ENCODE measurements at regions not wholly inside any gene's neighbourhood (a gene's known extent, or its start where the extent isn't known, plus 50 kb on each side); places are given as distances from the start of the nearest gene placed in this dataset.

DNA sequence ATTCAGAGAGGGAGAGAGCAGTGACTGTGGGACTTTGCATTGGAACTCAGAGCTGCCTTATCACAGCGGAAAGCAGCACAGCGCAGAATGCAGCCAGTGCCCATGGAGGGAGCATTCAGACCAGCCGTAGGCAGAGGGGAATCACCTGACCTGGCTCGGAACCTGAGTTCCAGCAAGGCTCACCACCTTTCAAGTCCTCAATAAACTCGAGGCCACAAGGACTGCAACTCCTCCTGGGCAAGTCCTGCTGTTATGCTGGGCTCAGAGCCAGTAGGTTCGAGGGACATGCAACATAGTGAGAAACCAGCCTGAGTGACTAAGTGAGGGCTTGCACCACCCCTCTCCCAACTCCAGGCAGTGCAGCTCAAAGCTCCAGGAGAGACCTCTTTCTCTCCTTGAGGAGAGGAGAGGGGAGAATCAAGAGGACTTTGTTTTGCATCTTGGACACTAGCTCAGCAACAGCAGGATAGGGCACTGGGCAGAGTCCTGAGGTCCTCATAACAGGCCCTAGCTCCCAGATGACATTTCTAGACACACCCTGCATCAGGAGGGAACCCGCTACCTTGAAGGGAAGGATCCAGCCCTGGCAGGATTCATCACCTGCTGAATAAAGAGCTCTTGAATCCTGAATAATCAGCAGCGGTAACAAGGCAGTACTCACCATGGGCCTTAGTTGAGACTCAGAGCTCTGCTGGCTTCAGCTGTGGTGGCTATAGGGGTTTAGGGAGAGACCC, 136.8 kb upstream of the OTOS start:
- in situ Hi-C loops (cut with MboI; ENCODE audit: low sequenced_read_pairs): no loop called here

- in situ Hi-C loops (cut with MboI; ENCODE audit: low sequenced_read_pairs): no loop called here
Observed at GRCh38 chr2:240277807-240278522, 137.5 kb upstream of the OTOS start.

- in situ Hi-C loops (cut with MboI; ENCODE audit: low sequenced_read_pairs): no loop called here
Observed at GRCh38 chr2:240278661-240279060, 138.2 kb upstream of the OTOS start.

DNA sequence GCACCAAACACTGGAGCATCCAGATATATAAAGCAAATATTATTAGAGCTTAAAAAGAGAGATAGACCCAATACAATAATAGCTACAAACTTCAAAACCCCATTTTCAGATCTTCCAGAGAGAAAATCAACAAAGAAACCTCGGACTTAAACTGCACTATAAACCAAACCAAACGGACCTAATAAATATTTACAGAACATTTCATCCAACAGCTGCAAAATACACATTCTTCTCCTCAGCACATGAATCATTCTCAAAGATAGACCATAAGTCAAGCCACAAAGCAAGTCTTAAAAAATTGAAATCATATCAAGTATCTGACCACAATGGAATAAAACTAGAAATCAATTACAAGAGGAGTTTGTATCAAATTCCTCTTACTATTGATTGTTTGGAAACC, 140.2 kb upstream of the OTOS start:
- in situ Hi-C loops (cut with MboI; ENCODE audit: low sequenced_read_pairs): no loop called here

GRCh38 chr2:240284503-240285259, 144.2 kb upstream of the OTOS start:
- in situ Hi-C loops (cut with MboI; ENCODE audit: low sequenced_read_pairs): no loop called here

DNA sequence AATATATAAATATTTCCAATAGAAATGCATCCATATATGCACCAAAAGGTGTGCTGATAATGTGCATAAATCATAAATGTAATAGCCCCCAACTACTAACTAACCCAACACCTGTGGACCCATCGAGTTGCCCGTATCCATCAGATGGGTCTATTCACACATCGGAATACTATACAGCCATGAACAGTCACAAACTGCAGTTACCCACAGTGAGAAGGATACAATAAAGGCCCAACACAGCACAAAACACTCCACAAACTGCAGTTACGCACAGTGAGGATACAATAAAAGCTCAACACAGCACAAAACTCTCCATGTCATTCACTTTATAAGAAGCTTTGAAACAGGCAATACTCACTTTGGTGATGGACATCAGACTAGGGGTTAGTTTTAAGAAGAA, 145.3 kb upstream of the OTOS start:
- in situ Hi-C loops (cut with MboI; ENCODE audit: low sequenced_read_pairs): no loop called here

GRCh38 chr2:240286596-240286995, 146.1 kb upstream of the OTOS start:
- in situ Hi-C loops (cut with MboI; ENCODE audit: low sequenced_read_pairs): no loop called here

DNA sequence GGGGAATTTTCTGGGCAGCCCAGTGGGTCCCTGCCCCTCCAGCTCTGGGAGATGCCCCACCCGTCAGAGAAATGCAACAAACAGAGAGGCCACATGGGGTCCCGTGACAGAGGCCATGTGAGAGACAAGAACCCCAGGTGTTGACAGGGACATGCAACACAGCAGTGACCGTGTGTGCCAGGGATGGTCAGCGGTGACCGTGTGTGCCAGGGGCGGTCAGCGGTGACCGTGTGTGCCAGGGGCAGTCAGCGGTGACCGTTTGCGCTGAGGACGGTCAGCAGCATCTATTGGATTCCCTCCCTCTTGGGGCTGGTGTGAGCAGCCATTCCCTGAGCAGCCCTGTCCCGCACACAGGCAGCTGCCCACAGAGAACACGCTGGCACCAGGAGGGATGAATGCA, 146.6 kb upstream of the OTOS start:
- in situ Hi-C loops (cut with MboI; ENCODE audit: low sequenced_read_pairs): no loop called here

DNA sequence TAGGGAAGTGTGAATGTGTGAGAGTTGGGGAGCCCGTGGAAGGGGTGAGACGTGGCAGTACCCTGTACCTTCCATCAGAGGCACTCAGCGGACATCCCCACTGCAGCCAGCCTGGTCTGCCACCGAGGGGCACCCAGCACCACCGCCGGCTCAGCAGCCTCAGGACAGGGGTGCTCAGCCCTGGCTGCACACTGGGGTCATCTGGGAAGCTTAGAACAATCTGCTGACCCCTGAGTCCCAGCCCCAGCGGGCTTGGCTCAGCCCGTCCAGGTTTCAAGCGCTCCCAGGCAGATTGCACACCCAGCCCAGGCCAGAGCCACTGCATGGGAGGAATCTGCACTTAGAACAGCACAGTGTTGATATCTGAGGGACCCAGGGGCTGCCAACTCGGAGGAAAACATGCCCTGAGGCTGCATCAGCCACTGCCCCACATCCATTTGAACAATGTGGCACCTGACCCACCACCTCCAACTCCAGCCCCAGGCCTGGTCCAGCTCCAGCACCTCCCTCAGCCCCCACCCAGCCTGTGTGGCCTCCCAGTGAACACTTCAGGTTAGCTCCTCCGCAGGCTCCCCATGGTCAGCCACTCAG, 147.1 kb upstream of the OTOS start:
- in situ Hi-C loops (cut with MboI; ENCODE audit: low sequenced_read_pairs): no loop called here

GRCh38 chr2:240288087-240288521, 147.4 kb upstream of the GPC1 start:
- in situ Hi-C loops (cut with MboI; ENCODE audit: low sequenced_read_pairs): no loop called here

DNA sequence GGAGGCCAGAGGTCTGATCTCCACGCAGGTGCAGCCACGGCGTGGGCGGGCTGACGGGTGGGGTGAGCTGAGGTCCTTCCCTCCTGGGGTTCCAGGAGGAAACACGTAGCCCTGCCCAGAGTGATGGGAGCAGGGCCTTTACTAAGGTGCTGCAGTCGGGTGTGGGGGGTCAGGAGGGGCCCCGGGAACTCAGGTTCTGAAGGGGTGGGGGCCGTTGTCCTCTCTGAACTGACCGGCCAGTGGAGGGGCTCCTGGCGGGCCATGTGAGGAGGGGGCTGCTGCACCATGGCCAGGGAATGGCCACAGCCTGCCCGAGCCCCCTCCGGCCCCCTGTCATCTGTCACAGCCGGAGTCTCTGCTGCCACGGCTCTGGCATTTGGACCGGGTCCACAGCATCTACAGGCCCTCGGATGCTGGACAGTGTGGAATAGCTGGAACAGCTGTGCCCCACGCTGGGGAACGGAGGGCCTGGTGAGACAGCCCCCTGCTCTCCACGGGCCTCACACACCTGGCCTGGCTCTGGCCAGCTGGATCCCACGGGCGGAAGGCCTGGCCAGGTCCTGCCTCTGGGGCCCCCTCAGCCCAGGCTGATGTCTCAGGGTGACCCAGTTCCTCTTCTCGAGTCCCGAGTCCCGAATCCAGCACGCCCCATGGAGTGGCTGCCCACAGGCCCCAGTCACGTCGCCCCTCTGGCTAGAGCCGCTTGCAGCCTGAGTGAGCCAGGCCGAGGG, 145.6 kb upstream of the GPC1 start:
- in situ Hi-C loops (cut with MboI; ENCODE audit: low sequenced_read_pairs): no loop called here

- in situ Hi-C loops (cut with MboI; ENCODE audit: low sequenced_read_pairs): no loop called here
Observed at GRCh38 chr2:240290432-240291336, 144.8 kb upstream of the GPC1 start.

DNA sequence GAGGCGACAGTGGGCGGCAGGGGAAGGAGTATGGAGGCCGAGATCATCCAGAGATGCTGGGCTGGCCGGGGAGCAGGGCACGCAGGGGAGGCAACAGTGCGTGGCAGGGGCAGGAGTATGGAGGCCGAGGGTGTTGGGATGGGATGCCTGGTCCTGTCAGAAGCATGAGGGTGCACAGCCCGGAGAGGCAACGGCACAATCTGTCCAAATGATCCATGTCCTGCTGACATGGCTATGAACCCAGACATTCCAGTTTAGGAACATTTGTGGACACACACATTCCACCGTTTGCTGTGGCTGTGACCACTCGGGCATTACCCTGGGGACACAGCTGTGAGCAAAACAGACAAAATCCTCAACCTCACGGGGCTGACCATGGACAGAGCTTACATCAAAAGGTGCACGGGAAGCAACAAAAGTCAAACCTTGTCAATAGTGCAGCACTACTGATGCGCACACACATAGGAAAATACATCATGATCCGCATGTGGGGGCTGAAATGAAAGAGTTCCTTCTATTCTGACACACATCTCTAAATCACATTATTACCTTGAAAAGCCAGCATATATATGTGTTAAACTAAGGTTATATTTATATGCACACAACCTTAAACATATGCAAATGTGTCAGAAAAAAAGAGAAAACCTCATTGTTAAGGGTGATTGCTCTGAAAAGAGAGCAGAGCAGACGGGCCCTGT, 144.0 kb upstream of the GPC1 start:
- in situ Hi-C loops (cut with MboI; ENCODE audit: low sequenced_read_pairs): no loop called here

DNA sequence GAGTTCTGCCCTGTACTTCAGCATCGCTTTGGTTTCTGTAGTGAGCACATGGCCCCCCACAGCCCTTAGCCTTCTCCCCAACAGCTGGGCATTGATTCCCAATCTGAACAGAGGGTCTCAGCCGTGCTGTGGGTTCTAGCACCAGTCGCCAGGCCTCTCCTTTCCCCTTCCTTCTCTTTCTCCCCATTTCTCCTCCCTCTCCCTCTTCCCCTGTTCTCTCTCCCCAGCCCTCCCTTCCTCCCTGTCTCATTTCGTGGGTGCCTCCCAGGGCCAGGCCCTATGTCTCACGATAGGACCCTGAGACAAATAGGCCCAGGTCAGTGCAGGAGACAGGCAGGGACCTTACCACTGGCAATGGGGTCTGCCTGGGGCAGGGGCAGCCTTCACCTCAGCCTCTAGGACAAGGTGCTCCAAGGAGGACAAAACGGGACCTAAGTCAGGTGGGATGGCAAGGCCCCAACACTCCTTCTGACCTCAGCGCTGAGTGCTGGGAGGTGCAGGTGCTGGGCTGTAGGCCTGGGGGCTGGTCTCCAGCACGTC, 143.4 kb upstream of the GPC1 start:
- in situ Hi-C loops (cut with MboI; ENCODE audit: low sequenced_read_pairs): no loop called here

DNA sequence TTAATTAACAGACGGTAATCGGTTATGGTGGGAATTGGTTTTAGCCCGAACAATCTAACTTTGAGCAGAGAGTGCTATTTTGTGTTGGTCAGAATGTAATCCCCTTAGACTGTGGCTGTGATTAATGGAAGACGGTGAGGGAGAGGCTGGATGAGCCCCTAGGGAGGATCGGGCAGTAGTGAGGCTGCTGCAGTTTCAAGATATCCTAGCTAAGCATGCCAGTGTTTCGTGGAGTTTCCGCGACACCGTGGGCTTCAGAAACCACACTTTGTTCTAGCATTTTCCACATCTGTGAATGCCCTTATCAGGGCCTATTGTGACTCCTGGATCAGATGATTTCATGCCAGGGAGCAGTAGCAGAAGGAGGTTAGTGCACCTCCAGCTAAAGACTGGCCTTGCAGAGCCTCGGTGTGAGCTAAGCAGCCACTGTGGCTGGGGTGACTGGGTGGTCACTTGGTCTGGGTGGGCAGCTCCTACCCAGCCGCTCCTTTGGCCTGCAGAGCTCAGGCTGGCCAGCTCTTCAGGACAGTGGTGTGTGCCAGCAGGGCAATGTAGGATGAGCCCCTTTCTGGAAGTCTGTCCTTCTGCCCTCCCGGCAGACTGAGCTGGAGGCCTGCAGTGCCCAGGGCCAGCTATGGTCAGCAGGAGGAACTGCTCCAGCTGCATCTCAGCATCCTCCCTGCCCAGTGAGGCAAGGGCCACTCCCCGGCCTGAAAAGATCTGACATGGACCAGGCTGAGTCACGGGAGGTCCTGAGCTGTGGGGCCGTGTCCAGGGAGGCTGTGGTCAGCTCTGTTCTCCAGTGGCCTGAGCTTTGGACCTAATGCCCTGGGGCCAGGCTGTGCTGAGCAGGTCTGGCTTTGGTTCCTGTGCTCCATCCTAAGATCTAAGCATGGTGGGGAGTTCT, 142.6 kb upstream of the GPC1 start:
- in situ Hi-C loops (cut with MboI; ENCODE audit: low sequenced_read_pairs): no loop called here

GRCh38 chr2:240293557-240294461, 141.7 kb upstream of the GPC1 start:
- in situ Hi-C loops (cut with MboI; ENCODE audit: low sequenced_read_pairs): no loop called here

GRCh38 chr2:240294514-240294913, 140.9 kb upstream of the GPC1 start:
- in situ Hi-C loops (cut with MboI; ENCODE audit: low sequenced_read_pairs): no loop called here

Data from HL-60/S4 treated with phorbol 12-myristate 13-acetate at 8.2 ng/mL for 4 days and 3 days (cell line).